ENCODE measurements at regions not wholly inside any gene's neighbourhood (a gene's known extent, or its start where the extent isn't known, plus 50 kb on each side); places are given as distances from the start of the nearest gene placed in this dataset.
"Not testable (repeated sequence)": the region's sequence is repeated elsewhere in the genome, so short reads cannot be mapped to it uniquely, and the experiment has no call there.

DNA sequence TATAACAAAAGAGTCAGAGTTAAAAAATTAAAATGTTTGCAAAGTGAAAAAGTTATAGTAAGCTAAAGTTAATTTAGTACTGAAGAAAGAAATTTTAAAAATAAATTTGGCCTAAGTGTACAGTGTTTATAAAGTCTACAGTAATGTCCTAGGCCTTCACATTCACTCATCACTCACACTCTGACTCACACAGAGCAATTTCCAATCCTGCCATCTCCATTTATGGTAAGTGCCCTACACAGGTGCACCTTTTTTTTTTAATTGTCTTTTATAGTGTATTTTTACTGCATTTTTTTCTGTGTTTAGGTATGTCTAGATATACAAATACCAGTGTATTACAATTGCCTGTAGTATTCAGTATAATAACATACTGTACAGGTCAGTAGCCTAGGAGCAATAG lies 562.9 kb downstream of the PIK3C3 start:
- H3K36me3 ChIP-seq, result no peaks in the 10 kb centered on the region
- intact Hi-C loops (cut with DNase I), result no loop called here
- TF ChIP-seq, protein P1, sequence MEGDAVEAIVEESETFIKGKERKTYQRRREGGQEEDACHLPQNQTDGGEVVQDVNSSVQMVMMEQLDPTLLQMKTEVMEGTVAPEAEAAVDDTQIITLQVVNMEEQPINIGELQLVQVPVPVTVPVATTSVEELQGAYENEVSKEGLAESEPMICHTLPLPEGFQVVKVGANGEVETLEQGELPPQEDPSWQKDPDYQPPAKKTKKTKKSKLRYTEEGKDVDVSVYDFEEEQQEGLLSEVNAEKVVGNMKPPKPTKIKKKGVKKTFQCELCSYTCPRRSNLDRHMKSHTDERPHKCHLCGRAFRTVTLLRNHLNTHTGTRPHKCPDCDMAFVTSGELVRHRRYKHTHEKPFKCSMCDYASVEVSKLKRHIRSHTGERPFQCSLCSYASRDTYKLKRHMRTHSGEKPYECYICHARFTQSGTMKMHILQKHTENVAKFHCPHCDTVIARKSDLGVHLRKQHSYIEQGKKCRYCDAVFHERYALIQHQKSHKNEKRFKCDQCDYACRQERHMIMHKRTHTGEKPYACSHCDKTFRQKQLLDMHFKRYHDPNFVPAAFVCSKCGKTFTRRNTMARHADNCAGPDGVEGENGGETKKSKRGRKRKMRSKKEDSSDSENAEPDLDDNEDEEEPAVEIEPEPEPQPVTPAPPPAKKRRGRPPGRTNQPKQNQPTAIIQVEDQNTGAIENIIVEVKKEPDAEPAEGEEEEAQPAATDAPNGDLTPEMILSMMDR (IDR thresholded peaks at IDR 0.05), result no peak
- H3K4me3 ChIP-seq, result no peak overlapping the region
- no peak overlapping the region for H3K27ac ChIP-seq
- ATAC-seq (no peak), DNase-seq (no peak)
- H3K9me3 ChIP-seq, result no peaks in the 10 kb centered on the region
- H3K27me3 ChIP-seq, result no peaks in the 10 kb centered on the region
- no peaks in the 10 kb centered on the region for H3K4me1 ChIP-seq

DNA sequence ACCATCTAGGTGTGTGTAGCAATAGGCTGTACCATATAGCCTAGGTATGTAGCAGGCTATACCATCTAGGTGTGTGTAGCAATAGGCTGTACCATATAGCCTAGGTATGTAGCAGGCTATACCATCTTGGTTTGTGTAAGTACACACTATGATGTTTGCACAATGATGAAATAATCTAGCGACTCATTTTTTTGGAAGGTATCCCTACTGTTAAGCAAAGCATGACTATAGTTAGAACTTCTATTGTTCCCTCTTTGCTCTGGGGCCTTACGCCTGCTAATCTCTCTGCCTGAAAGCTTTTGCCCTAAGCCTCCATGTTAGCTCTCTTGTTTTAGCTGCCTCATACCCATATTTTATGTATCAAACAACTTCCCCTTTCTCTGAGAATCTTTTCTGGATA lies 563.3 kb downstream of the PIK3C3 start:
- H3K4me1 ChIP-seq; H3K9me3 ChIP-seq; H3K4me3 ChIP-seq; H3K36me3 ChIP-seq; DNase-seq; H3K27me3 ChIP-seq; H3K27ac ChIP-seq; ATAC-seq; intact Hi-C loops (cut with DNase I): not testable (repeated sequence)
- 71 to 72% methylated on average over 2 of the region's 2 CpGs for WGBS, 2 donors

DNA sequence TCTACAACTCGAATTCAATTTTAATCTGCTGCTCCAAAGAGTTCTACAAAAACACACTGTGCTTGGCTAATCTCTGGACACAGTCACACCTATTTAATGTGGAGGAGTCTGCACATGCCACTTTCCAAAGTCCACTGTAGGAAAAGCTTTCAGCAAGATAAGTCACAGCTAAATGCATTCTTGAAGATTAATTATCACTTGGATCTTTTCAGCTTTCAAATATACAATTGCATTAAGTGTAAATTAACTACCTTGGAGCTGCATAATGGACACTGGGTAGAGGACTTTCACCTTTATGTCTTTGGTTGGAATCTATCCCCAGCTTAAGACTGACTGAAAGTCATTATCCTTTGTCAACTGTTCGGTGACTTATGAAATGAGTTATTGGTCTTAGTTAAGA lies 565.1 kb downstream of the PIK3C3 start:
- no peak for DNase-seq
- ATAC-seq, result no peak
- Histone ChIP-seq H3K27ac (no peak overlapping the region), H3K4me3 (no peak overlapping the region), H3K4me1 (no peaks in the 10 kb centered on the region), H3K27me3 (no peaks in the 10 kb centered on the region), H3K36me3 (no peaks in the 10 kb centered on the region), H3K9me3 (no peaks in the 10 kb centered on the region)
- 69 to 70% methylated on average over 2 of the region's 2 CpGs for WGBS, 2 donors
- intact Hi-C loops (cut with DNase I), result no loop called here
- TF ChIP-seq, protein P1 (IDR thresholded peaks at IDR 0.05), result no peak

DNA sequence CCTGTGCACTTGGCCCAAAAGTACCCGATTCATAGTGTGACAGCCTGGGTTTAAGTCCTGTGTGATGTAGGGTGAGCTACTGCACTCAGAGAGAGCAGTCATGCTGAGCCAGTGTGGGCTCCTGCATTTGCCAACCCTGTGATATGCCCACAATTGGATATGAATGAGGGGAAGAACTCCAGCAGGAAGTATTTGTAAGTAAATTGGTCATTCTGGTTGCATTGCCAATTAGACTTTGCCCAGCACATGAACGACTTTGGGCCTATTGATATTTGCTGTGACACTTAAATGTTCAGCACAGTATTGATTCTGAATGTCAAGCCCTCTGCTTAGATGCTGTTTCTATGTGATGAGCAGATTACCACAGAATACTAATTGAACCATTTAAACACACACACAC lies 570.9 kb downstream of the PIK3C3 start:
- H3K36me3 ChIP-seq, result no peaks in the 10 kb centered on the region
- DNase-seq (no peak), ATAC-seq (no peak)
- no peaks in the 10 kb centered on the region for H3K4me1 ChIP-seq
- no peak overlapping the region for H3K27ac ChIP-seq
- TF ChIP-seq, protein P1 (IDR thresholded peaks at IDR 0.05), result no peak
- H3K4me3 ChIP-seq, result no peak overlapping the region
- H3K9me3 ChIP-seq, result no peaks in the 10 kb centered on the region
- no peaks in the 10 kb centered on the region for H3K27me3 ChIP-seq
- intact Hi-C loops (cut with DNase I), result no loop called here
- 71 to 79% methylated on average over 2 of the region's 2 CpGs for WGBS, 2 donors

DNA sequence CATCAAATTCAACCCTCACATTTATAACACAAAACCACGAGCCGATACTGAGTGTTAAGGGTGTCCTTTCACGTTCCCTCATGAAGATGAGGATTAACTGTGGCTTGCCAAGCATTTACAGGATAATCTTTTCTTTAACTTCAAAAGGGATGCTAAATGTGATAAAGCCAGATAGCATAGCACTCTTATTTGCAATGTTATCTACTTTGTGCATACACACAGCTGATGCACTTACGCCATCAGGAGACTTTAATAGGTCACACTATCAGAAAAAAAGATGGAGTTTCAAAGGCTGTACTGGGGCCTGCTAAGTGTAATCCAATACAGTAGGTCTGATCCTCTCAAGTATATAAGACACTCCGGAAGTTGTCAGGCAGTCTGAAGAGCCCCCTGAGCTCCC lies 572.7 kb downstream of the PIK3C3 start:
- TF ChIP-seq, protein P1 (IDR thresholded peaks at IDR 0.05), result no peak
- no peak overlapping the region for H3K4me3 ChIP-seq
- intact Hi-C loops (cut with DNase I), result no loop called here
- no peak for DNase-seq
- H3K4me1 ChIP-seq, result no peaks in the 10 kb centered on the region
- no peak for ATAC-seq
- H3K36me3 ChIP-seq, result no peaks in the 10 kb centered on the region
- H3K27me3 ChIP-seq, result no peaks in the 10 kb centered on the region
- no peak overlapping the region for H3K27ac ChIP-seq
- H3K9me3 ChIP-seq, result no peaks in the 10 kb centered on the region
- WGBS, 2 donors, result 74 to 78% methylated on average over 5 of the region's 5 CpGs

Measured in heart right ventricle (tissue), 16 donors.